ENCODE measurements at regions not wholly inside any gene's neighbourhood (a gene's known extent, or its start where the extent isn't known, plus 50 kb on each side); places are given as distances from the start of the nearest gene placed in this dataset.

DNA sequence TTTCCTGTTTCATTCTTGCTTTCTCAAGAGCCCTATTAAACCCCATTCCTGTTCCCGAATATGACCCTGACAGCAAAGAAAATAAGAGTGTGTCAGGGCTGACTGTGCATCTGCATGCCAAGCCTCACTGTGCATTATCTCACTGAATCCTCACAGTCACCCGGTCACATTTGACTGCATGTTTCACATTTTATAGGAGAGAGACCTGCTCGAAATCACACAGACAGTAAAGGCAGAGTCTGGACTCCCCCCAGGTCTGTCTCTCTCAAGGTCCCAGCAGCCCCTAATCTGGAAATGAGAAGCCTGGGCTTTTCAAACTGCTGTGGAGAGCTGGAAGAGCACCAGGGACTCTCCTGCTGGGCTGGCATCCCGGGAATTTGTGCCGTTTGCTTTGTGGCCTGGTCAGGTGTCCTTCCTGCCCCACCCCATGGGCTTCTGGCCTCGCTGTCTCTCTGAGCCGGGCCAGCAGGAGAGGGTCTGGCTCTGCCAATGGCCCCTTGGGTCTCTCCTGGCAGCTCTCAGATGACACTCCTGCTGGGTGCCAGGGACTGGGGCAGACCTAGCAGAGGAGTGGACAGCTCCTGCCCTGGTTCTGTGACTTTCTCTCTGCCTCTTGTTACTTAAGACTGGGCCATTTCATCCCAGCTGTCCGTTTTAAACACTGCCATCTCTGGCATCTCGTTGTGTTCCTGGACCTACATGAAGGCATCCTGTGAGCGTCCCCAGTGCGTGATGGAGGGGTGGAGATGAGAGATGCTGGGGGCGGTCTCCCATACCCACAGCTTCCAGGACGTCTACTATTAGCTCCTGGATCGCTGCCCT, 173.6 kb downstream of the ARHGAP12 start:
- DNase-seq (ENCODE audit: low spot score): no peak

DNA sequence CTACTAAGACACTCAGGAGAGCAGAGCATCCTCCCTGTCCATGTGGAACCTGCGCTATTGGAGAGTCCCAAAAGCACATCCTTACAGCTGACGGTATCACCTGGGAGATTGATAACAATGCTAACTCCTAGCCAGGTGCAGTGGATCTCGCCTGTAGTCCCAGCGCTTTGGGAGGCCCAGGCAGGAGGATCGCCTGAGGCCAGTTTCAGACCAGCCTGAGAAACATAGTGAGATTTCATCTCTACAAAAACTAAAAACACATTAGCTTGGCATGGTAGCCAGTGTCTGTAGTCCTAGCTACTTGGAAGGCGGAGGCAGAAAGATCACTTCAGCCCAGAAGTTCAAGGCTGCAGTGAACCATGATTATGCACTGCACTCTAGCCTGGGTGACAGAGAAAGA, 174.9 kb downstream of the ARHGAP12 start:
- DNase-seq (ENCODE audit: low spot score): no peak

DNA sequence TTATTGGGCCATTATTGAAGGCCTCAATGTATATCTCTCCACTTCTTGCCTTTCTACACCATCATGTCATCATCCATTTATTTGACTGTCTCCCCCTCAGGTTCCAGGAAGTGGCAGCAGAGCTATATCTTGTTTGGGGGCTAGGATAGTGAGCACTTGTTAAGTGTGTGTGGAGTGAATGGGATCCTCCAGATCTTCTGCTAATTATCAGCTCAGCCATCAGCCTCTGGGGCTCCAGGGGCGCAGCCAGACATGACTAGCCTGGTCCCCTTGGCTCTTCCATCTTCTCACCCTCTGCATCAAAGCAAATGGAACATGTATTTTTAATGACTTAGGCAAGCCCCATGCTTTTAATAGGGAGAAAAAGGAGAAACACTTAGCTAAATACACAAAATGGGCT, 176.5 kb downstream of the ARHGAP12 start:
- DNase-seq (ENCODE audit: low spot score): no peak

DNA sequence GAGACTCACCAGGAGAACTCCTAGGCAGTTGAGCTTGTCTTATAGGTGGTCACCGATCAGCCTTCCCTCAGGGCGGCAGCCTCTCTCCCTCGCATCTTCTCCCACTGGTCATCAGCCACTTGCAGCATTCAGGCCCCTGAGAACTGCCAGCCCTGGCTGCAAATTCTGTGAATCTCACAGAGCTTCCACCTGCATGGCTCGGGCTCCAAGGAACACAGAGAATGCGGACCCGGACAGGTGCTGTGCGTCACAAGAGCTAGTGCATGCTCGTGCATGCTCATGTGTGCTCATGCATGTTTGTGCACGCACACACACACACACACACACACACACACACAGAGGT, 176.9 kb downstream of the ARHGAP12 start:
- no peak for DNase-seq (ENCODE audit: low spot score)

DNA sequence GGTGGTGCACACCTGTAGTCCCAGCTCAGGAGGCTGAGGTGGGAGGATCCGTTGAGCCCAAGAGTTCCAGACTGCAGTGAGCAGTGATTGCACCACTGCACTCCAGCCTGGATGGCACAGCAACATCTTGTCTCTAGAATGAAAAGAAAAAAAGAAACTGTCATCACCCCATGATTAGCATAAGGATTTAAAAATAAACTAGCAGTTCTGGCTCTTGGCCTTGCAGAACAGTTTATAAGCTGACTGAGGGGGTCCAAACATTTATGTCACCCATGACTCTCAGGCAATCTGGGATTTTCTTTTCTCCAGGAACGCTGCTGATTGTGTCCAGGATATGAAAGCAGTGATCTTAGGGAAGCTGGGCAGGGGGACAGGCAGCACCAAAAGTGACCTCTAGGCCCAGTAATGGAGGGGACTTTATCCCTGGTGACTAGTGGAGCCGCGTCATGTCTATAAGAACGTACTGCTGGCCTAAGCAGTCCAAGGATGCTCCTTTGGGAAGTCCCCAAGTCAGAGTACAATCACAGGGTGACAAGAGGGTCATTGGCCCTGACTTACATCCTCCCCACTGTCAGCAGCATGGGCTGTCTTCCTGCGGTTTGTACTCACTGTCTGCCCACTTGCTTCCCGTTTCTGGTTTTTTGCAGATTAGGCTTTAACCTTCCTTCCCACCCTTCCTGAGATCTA, 177.4 kb downstream of the ARHGAP12 start:
- DNase-seq (ENCODE audit: low spot score): no peak

DNA sequence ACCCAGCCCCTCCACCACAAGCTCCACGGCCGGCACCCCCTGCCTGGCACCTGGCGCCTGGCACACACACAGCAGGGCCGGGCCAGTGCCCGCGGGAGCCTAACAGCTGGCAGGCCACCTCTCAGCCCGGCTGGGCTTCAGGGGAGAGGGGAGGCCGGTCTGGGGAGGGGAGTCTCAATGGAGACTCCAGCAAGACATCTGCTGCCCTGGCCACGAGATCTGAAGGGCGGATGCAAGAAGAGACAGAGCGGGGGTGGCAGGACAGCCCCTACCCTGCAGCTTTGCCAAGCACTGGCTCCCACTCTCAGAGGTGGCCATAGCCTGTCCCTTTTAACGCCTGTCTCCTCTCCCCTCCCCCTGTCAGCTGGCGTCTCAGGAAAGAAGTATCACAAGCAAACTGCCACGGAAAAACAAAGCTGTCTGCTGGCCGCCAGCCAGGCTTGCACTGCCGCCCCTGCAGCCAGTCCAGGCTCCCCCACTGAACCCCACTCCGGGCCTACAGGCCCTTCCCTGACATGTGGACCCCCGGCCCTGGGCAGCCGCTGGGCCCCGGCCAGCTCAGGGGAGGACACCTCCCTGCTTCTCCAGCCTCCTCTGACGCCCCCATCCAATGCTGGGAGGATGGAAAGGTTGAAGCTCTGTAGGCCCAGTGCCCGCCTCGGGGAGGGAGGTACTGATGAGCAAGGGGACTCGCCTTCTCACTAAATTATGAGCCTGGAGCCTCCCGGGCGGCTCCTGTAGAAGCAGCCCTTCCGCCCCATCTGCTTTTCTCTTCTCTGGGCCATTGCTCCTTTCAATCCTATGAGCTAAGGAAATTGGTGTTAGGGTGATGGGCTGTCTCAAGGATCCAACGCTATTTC, 178.4 kb downstream of the ARHGAP12 start:
- DNase-seq (ENCODE audit: low spot score): no peak

DNA sequence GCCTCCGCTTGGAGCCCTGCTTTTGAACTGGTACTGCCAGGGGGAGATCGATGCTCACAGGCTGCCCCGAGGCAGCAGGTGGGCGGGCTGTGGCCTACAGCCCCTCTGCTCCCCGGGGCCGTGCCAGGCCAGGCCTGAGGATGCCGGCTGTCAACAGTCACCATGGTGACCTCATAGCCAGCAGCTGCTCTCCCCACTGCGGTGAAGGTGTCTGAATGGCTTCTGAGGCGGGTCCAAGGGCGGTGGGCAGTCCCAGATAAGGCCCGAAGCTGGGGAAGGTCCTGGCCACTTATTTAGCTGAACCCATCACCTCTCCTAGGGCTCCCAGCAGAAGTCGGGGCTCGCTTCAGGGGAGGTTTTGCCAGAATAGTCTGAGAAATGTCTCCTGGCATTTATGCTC, 179.3 kb downstream of the ARHGAP12 start:
- no peak for DNase-seq (ENCODE audit: low spot score)

DNA sequence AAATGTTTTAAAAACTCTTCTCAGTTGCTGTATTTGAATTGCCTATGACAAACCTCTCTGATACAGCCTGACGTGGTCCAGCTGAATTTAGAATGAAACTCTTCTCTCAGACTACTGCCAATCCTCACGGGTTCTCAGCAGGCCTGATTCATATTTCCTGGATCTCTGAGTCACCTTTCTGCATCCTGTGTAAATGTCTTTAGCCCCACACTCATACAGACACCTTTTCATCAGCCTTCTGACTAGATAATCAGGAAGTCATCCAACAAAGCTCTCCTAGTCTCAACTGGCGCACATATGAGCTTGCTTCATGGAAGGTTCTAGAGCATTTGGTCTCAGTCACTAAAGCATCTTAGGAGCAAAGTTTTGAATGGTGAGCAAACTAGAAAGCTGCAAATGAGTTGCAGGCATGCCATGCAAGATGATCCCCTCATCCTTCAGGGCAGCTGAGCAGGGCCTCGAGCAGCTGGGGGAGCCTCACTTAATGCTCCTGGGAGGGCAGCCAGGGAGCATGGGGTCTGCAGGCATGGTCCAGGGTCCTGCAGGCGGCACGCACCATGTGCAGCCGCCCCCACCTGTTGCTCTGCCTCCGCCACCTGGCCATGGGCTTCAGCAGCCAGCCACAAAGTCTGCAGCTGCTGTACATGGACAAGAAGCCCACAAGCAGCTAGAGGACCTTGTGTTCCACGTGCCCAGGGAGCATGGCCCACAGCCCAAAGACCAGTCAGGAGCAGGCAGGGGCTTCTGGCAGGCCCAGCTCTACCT, 182.8 kb downstream of the ARHGAP12 start:
- DNase-seq (ENCODE audit: low spot score): no peak

DNA sequence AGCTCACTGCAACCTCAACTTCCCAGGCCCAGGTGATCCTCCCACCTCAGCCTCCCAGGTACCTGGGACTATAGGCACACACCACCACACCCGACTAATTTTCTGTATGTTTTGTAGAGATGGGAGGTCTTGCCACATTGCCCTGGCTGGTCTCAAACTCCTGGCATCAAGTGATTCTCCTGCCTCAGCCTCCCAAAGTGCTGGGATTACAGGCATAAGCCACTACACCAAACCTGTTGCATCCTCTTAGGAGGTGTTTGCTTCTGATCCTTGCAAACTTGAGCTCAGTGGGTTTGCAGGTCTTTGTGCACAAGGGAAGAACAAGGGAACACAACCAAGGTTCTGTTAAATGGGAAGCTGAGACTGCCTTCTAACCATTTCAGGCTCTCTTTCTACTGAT, 184.6 kb downstream of the ARHGAP12 start:
- DNase-seq (ENCODE audit: low spot score): no peak

DNA sequence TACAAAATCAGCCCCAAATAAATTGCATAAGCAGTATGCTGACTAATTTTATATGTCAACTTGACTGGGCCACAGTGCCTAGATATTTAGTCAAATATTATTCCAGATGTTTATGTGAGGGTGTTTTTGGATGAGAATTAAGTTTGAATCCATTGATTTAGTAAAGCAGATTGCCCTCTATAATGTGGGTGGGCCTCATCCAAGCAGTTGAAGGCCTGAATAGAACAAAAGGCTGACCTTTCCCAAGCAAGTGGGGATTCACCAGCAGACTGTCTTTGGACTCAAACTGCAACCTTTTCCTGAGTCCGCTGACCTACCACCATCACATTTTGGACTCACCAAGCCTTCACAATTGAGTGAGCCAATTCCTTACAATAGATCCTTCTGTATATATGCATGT, 186.4 kb downstream of the ARHGAP12 start:
- no peak for DNase-seq (ENCODE audit: low spot score)

DNA sequence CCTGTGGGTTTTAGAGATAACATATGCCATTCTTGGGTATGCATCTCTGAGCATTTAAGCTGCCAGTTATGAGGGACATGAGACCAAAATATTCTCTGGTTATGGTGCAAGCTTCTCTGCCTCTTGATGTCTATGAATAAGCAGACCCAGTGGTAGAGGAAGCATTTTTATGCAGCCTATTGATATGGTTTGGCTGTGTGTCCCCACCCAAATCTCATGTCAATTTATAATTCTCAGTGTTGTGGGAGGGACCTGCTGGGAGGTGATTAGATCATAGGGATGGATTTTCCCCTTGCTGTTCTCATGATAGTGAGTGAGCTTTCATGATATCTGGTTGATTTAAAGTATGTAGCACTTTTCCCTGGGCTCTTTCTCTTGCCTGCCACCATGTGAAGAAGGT, 187.2 kb downstream of the ARHGAP12 start:
- no peak for DNase-seq (ENCODE audit: low spot score)

DNA sequence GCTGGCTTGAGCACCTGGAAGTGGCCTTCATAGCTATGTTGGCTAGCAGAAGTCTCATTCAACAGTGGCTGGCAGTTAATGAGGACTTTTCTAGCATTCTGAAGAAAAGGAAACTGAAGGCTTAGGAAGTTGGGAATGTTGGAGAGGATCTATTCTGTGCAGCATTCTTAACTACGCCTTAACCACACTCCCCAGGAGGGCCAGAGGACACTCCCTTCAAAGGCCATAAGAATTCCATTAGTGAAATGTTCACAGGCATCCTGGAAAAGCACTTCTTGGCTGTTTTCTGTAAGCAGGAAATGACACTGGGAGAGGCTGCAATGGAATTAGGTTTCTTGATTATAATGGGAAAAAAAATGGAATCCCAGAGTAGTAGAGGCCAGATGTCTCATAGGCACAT, 188.9 kb downstream of the ARHGAP12 start:
- no peak for DNase-seq (ENCODE audit: low spot score)

DNA sequence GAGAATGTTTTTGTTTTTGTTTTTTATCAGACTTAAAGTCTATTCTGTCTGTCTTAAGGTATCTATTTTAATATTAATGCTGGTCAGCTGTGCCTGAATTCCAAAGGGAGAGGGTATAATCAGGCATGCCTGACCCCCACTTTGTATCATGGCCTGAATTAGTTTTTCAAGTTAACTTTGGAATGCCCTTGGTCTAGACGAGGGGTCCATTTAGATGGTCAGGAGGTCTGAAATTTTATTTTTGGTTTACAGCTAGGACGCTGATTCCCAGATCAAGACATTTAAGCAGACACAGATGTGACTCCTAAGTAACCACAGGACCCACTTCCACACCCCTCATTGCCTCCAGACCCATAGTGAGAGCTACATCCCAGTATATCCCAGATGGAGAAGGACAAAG, 189.5 kb downstream of the ARHGAP12 start:
- DNase-seq (ENCODE audit: low spot score): no peak

DNA sequence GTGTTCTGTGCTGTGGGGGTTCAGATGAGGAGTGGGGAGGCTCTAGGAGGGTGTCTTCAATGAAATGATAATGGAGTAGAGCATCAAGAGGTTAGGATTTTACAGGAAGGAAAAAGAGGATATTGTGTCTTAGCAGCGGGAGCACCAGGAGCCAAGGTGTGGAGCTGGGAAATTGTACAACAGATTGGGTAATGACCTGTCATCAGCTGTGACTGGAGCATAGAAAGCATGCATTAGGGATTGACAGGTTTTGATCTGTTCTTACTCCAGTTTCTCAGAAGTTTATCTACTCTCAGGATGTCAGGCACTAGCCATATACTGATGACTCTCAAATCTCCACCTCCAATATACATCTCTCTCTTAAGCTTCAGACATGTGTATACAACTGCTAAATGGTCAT, 196.9 kb downstream of the ARHGAP12 start:
- no peak for DNase-seq (ENCODE audit: low spot score)

DNA sequence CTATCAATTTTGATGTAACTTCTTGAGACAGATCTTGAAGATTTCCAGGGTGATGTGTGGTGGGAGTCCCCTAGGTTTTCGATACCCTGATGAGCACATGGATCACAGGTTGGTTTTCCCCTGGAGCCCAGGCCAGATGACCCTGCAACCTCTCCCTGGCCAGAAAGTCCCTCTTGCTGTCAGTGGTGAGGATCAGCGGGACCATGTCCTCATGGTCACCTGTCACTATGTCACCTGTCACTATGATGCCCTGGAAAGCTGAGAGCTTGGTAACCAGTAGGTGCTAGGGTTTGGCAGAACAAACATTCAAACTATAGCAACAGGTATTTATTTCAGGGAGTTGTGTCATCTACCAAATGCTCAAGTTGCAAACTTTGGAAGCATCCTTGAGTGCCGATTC, 197.9 kb downstream of the ARHGAP12 start:
- no peak for DNase-seq (ENCODE audit: low spot score)

DNA sequence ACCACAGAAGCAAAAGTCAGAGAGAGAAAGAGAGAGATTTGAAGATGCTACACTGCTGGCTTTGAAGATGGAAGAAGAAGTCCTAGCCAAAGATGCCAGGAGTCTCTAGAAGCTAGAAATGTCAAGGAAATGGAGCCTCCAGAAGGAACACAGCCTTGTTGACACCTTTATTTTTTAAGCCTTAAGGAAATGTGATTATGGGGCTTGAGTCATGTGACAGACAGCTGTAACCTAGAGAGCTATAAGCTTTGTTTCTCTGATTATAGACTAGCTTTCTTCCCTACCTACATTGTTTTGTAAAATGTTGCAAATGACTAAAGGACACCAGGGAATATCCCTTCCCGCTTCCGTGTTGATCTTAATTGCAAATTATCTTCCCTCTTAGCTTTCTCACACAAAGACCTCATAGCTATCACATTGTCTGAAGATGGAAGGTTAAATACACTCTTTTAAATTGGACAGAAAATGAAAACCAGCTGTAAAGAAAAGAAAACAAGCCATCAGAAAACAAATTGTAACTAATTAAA, 199.9 kb downstream of the ARHGAP12 start:
- no peak for DNase-seq (ENCODE audit: low spot score)

DNA sequence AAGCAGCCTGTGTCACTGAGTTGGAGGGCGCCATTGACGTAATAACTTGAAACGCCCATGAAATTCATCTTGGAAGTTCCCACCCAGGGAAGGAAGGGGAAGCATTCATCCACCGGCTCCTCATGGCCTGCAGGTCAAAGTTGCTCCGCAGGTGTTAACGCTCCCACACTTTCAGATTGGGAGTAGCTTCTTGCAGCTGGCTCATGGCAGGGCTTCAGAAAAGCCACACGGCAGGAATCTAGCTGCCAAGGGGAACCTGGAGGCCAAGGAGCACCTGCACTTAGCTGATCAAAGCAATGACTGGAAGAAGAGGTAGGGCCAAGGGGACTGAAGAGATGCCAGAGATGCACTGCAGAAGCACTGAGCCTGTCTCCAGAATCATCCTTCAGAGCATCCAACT, 203.2 kb downstream of the ARHGAP12 start:
- DNase-seq (ENCODE audit: low spot score): no peak

DNA sequence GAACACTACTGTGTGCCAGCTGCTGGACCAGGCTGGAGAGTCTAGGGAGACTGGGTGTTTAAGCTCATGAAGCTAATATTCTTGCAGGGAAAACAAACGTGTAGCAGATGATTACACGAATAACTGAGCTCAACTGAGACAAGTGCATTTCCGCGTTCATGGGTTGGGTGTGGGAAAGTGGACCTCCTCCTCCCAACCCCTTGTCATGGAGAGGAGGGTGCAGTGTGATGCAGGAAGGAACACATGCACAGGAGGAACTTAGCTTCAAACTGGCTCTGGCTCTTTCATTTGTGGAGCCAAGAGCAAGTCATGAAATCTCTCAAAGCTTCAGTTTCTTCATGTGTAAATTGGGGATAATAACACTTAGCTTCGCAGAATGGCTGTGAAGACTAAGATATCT, 204.3 kb downstream of the ARHGAP12 start:
- DNase-seq (ENCODE audit: low spot score): no peak

DNA sequence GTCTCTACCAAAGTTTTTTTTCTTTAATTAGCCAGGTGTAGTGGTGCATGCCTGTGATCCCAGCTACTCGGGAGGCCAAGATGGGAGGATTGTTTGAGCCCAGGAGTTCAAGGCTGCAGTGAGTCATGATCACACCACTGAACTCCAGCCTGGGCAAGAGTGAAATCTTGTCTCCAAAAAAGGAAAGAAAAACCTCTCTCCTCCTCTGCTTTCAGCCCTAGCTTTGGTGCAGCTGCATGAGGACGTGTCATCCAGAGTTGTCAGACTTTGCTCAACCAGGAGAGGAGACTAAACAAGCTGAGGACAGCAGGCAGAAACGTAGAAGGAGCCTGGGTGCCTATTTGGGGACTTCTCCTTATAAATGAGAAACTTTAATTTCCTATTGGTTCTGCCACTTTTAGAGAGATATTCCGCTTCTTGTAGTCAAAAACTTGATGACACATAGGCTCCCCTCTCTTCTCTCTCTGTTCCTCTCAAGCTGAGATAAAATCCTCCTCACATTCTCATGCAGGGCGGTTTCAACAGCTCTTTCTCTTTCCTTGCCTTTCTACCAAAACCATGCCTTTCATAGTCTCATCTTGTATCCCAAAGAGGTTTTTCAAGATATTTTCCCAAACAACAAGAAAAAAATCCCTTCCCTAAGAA, 205.4 kb downstream of the ARHGAP12 start:
- DNase-seq (ENCODE audit: low spot score): no peak

DNA sequence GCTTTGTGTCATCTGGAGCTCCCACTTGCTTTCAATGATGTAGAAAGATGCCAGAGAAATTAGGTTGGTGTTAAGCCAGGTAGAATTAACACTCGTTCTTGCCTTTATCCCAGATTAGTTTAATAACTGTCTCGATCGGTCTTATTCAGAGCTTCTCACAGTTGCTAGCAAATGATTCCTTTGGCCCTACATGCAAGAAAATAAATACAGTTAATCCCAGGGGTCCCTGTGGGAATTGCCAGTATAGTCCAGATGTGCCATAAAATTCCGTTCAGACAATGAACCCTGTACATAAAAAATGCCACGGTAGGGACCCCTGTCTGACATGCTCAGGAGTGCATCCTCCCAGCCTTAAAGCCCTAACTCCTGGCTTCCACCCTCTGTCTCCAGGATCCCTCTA, 207.5 kb downstream of the ARHGAP12 start:
- DNase-seq (ENCODE audit: low spot score): no peak

DNA sequence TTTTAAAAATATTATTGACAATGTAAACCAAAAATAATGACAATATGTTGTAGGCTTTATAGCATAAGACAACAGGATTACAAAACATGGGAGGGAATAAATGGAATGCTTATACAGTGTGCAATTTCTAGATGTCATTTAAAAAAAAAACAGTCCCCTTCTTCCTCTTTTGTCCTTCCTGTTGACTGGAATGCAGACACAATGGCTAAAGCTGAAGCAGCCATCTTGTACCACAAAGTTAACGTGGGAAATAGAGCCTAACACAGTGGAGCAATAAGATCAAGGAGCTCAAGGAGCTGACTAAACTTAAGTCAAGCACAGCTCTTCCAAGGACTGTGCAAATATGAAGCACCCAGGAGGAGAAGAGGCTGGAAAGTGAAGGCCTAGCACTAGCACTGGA, 208.1 kb downstream of the ARHGAP12 start:
- DNase-seq (ENCODE audit: low spot score): no peak
